ENCODE measurements at regions not wholly inside any gene's neighbourhood (a gene's known extent, or its start where the extent isn't known, plus 50 kb on each side); places are given as distances from the start of the nearest gene placed in this dataset.

- no peak for DNase-seq (ENCODE audit: low read depth)
- H3K4me3 ChIP-seq (ENCODE audit: low read length), result no peak overlapping the region
- TF ChIP-seq, protein P1, sequence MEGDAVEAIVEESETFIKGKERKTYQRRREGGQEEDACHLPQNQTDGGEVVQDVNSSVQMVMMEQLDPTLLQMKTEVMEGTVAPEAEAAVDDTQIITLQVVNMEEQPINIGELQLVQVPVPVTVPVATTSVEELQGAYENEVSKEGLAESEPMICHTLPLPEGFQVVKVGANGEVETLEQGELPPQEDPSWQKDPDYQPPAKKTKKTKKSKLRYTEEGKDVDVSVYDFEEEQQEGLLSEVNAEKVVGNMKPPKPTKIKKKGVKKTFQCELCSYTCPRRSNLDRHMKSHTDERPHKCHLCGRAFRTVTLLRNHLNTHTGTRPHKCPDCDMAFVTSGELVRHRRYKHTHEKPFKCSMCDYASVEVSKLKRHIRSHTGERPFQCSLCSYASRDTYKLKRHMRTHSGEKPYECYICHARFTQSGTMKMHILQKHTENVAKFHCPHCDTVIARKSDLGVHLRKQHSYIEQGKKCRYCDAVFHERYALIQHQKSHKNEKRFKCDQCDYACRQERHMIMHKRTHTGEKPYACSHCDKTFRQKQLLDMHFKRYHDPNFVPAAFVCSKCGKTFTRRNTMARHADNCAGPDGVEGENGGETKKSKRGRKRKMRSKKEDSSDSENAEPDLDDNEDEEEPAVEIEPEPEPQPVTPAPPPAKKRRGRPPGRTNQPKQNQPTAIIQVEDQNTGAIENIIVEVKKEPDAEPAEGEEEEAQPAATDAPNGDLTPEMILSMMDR (conservative IDR thresholded peaks at IDR 0.05; ENCODE audit: low read length), result no peak
Observed at GRCh38 chr4:173919196-173919595, 364.3 kb downstream of the FBXO8 start.

DNA sequence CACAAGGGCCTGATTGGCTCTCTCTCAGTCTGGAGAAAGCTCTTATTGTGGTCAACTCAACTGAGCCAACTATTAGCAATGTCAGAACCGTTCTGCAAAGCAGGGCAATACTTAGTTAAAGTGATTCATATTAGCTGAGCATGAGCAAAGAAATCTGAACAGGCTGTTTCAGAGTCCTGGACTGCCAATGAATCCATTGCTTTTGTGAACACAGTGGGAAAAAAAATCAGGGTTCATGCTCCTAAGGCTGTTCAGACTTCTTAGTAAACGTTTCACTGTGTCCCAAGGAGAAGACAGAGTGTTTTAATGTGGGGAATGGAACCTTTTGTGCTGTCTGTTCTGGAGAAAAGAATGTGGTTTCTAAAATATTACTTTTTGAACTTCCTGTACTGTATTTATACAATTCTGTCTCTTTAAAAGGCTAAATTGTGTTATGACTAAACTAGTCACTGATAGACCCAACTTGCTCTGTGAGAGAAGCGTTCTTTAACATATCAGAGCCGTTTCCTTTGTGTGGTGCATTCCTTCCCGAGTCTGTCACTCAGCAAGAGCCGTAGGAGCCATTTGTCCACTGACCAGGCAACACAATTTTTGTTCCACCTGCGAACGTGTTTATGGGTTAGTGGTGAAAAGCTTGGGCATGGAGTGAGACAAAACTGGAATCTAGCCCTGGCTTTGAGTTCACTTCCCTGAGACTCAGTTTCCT is 366.1 kb downstream of the FBXO8 start:
- TF ChIP-seq, protein P1 (conservative IDR thresholded peaks at IDR 0.05; ENCODE audit: low read length), result no peak
- DNase-seq (ENCODE audit: low read depth), result peak; percentile 37
- no peak overlapping the region for H3K4me3 ChIP-seq (ENCODE audit: low read length)

DNA sequence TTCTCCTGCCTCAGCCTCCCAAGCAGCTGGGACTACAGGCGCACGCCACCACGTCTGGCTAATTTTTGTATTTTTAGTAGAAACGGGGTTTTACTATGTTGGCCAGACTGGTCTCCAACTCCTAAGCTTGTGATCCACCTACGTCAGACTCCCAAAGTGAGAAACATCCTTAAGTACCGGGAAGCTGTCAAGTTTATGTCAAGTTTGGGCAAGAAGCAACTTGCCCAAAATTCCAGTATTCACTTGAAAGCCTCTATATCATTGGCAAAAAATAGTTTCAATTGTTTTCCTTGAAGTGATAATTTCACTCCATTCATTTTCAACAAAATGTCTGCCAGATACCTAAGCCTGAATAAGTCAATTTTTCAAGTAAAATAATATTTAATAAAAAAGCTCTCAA is 370.0 kb downstream of the FBXO8 start:
- TF ChIP-seq, protein P1 (conservative IDR thresholded peaks at IDR 0.05; ENCODE audit: low read length), result no peak
- DNase-seq (ENCODE audit: low read depth), result no peak
- H3K4me3 ChIP-seq (ENCODE audit: low read length), result no peak overlapping the region

- H3K4me3 ChIP-seq (ENCODE audit: low read length), result no peak overlapping the region
- DNase-seq (ENCODE audit: low read depth), result no peak
- TF ChIP-seq, protein P1 (conservative IDR thresholded peaks at IDR 0.05; ENCODE audit: low read length), result no peak
Observed at GRCh38 chr4:173912384-173912783, 371.1 kb downstream of the FBXO8 start.

DNA sequence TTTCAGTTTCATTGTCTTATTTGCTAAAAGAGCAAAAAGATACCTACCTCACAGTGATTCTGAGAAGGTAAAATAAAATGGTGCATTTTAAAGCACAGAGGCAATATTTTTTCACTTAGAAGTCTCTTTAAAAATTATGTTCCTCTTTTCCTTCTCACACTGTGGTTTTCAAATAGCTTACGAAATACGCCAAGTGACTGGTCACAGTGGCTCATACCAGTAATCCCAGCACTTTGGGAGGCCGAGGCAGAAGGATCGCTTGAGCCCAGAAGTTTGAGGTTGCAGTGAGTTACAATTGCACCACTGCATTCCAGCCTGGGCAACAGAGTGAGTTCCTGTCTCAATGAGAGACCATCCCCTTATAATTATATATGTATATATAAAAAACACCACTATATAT is 372.6 kb downstream of the FBXO8 start:
- no peak for DNase-seq (ENCODE audit: low read depth)
- TF ChIP-seq, protein P1 (conservative IDR thresholded peaks at IDR 0.05; ENCODE audit: low read length), result no peak
- no peak overlapping the region for H3K4me3 ChIP-seq (ENCODE audit: low read length)

- DNase-seq (ENCODE audit: low read depth), result no peak
- no peak overlapping the region for H3K4me3 ChIP-seq (ENCODE audit: low read length)
- TF ChIP-seq, protein P1 (conservative IDR thresholded peaks at IDR 0.05; ENCODE audit: low read length), result no peak
Observed at GRCh38 chr4:173909294-173909693, 374.2 kb downstream of the FBXO8 start.

GRCh38 chr4:173899813-173900212 is 369.8 kb upstream of the HAND2 start:
- H3K4me3 ChIP-seq (ENCODE audit: low read length), result no peak overlapping the region
- no peak for DNase-seq (ENCODE audit: low read depth)
- TF ChIP-seq, protein P1 (conservative IDR thresholded peaks at IDR 0.05; ENCODE audit: low read length), result no peak
